ENCODE measurements at regions not wholly inside any gene's neighbourhood (a gene's known extent, or its start where the extent isn't known, plus 50 kb on each side); places are given as distances from the start of the nearest gene placed in this dataset.

- DNase-seq = no peak
Observed at GRCh38 chr11:82676483-82677094, 57.1 kb downstream of the FAM181B start.

- no peak for DNase-seq
Observed at GRCh38 chr11:82675838-82676237, 57.8 kb downstream of the FAM181B start.

- no peak for DNase-seq
Observed at GRCh38 chr11:82673631-82674030, 60.0 kb downstream of the FAM181B start.

- no peak for DNase-seq
Observed at GRCh38 chr11:82671451-82671850, 62.2 kb downstream of the FAM181B start.

GRCh38 chr11:82663535-82663934 is 70.1 kb downstream of the FAM181B start:
- DNase-seq = no peak

- no peak for DNase-seq
Observed at GRCh38 chr11:82653752-82654151, 79.9 kb downstream of the FAM181B start.

GRCh38 chr11:82639251-82639650 is 94.4 kb downstream of the FAM181B start:
- DNase-seq = no peak

GRCh38 chr11:82636615-82637014 is 97.0 kb downstream of the FAM181B start:
- DNase-seq = no peak

- no peak for DNase-seq
Observed at GRCh38 chr11:82634091-82634490, 99.6 kb downstream of the FAM181B start.

GRCh38 chr11:82631722-82632630 is 101.7 kb downstream of the FAM181B start:
- DNase-seq = no peak

GRCh38 chr11:82610671-82611070 is 123.0 kb downstream of the FAM181B start:
- DNase-seq = no peak

- DNase-seq = no peak
Observed at GRCh38 chr11:82606738-82607137, 126.9 kb downstream of the FAM181B start.

GRCh38 chr11:82601711-82602110 is 132.0 kb downstream of the FAM181B start:
- no peak for DNase-seq

GRCh38 chr11:82599836-82600235 is 133.8 kb downstream of the FAM181B start:
- no peak for DNase-seq

GRCh38 chr11:82586581-82586980 is 147.1 kb downstream of the FAM181B start:
- no peak for DNase-seq

- DNase-seq = no peak
Observed at GRCh38 chr11:82577246-82577645, 156.4 kb downstream of the FAM181B start.

GRCh38 chr11:82560836-82561235 is 172.8 kb downstream of the FAM181B start:
- DNase-seq = no peak

GRCh38 chr11:82559609-82560008 is 174.1 kb downstream of the FAM181B start:
- no peak for DNase-seq

GRCh38 chr11:82557274-82557673 is 176.4 kb downstream of the FAM181B start:
- no peak for DNase-seq

- no peak for DNase-seq
Observed at GRCh38 chr11:82556210-82556609, 177.5 kb downstream of the FAM181B start.

- peak; percentile 13 for DNase-seq
Observed at GRCh38 chr11:82546661-82547557, 186.8 kb downstream of the FAM181B start.

- DNase-seq = no peak
Observed at GRCh38 chr11:82539669-82540068, 194.0 kb downstream of the FAM181B start.

- DNase-seq = no peak
Observed at GRCh38 chr11:82536706-82537105, 197.0 kb downstream of the FAM181B start.
